ENCODE measurements at regions not wholly inside any gene's neighbourhood (a gene's known extent, or its start where the extent isn't known, plus 50 kb on each side); places are given as distances from the start of the nearest gene placed in this dataset.
"Not testable (repeated sequence)": the region's sequence is repeated elsewhere in the genome, so short reads cannot be mapped to it uniquely, and the experiment has no call there.

- DNase-seq, result not testable (repeated sequence)
Observed at GRCh38 chr10:20652424-20652823, 244.7 kb downstream of the NEBL start.

GRCh38 chr10:20648263-20648874 lies 248.7 kb downstream of the NEBL start:
- DNase-seq, result peak; percentile 2

GRCh38 chr10:20647756-20648155 lies 249.4 kb downstream of the NEBL start:
- no peak for DNase-seq

GRCh38 chr10:20644421-20644820 lies 252.7 kb downstream of the NEBL start:
- peak; percentile 10 for DNase-seq

- no peak for DNase-seq
Observed at GRCh38 chr10:20641605-20642004, 255.5 kb downstream of the NEBL start.

- DNase-seq, result no peak
Observed at GRCh38 chr10:20635570-20635969, 261.5 kb downstream of the NEBL start.

- peak; percentile 9 for DNase-seq
Observed at GRCh38 chr10:20634839-20635238, 262.3 kb downstream of the NEBL start.

GRCh38 chr10:20633714-20634113 lies 263.4 kb downstream of the NEBL start:
- DNase-seq, result no peak

GRCh38 chr10:20632696-20633095 lies 264.4 kb downstream of the NEBL start:
- no peak for DNase-seq

- no peak for DNase-seq
Observed at GRCh38 chr10:20631229-20631628, 265.9 kb downstream of the NEBL start.

GRCh38 chr10:20630092-20630643 lies 266.9 kb downstream of the NEBL start:
- DNase-seq, result no peak

GRCh38 chr10:20627946-20628507 lies 269.1 kb downstream of the NEBL start:
- no peak for DNase-seq

GRCh38 chr10:20627087-20627486 lies 270.0 kb downstream of the NEBL start:
- DNase-seq, result no peak

- no peak for DNase-seq
Observed at GRCh38 chr10:20625868-20626267, 271.2 kb downstream of the NEBL start.

GRCh38 chr10:20624642-20625041 lies 272.5 kb downstream of the NEBL start:
- DNase-seq, result peak; percentile 39

- DNase-seq, result no peak
Observed at GRCh38 chr10:20623546-20623945, 273.6 kb downstream of the NEBL start.

GRCh38 chr10:20622531-20623211 lies 274.4 kb downstream of the NEBL start:
- peak; percentile 89 for DNase-seq

GRCh38 chr10:20620981-20621380 lies 276.1 kb downstream of the NEBL start:
- DNase-seq, result no peak

GRCh38 chr10:20618011-20618547 lies 279.0 kb downstream of the NEBL start:
- DNase-seq, result no peak

- DNase-seq, result no peak
Observed at GRCh38 chr10:20616918-20617810, 279.9 kb downstream of the NEBL start.

- DNase-seq, result no peak
Observed at GRCh38 chr10:20616056-20616671, 280.9 kb downstream of the NEBL start.

GRCh38 chr10:20615395-20615794 lies 281.7 kb downstream of the NEBL start:
- no peak for DNase-seq

Measured in fibroblast of skin of abdomen (primary cell).